ENCODE measurements at regions not wholly inside any gene's neighbourhood (a gene's known extent, or its start where the extent isn't known, plus 50 kb on each side); places are given as distances from the start of the nearest gene placed in this dataset.

DNA sequence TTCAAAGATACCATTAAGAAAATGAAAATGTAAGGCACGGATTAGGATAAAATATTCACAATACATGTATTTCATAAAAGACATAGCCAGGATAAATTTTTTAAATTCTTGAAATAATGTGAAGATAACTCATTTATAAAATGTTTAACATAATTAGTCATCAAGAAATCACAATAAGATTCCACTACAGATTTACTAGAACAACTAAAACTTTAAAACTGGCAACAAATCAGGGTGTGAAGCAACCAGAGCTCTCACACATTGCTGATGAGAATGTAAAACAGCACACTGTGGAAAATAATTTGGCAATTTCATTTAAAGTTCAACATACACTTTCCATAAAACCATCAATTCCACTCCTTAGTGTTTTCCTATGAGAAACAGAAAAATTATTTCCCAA is 89.6 kb upstream of the UBE2E3 start:
- Histone ChIP-seq H3K4me2 (ENCODE audit: insufficient read depth, insufficient read length, low read length) (no peak overlapping the region), H3K23ac (ENCODE audit: insufficient read length, low read depth, low read length) (no peak overlapping the region), H3K56ac (ENCODE audit: insufficient read length, low read depth, low read length) (no peak overlapping the region), H4K5ac (ENCODE audit: insufficient read length, low read depth, low read length) (no peak overlapping the region), H3K4me1 (ENCODE audit: insufficient read depth, low read length) (no peaks in the 10 kb centered on the region), H3K23me2 (ENCODE audit: insufficient read length, low read depth, low read length, poor library complexity, severe bottlenecking) (no peaks in the 10 kb centered on the region), H4K8ac (replicated peaks; ENCODE audit: insufficient read length, low read depth, low read length) (no peak overlapping the region), H3K27ac (ENCODE audit: insufficient read length, low read depth, low read length) (no peak overlapping the region), H3K4ac (ENCODE audit: low read depth, low read length) (no peak overlapping the region), H2AFZ (ENCODE audit: low read length) (no peak overlapping the region), H2BK15ac (ENCODE audit: low read depth, low read length) (no peak overlapping the region), H2BK5ac (ENCODE audit: insufficient read length, low read length) (no peak overlapping the region), H2BK12ac (ENCODE audit: insufficient read length, low read depth, low read length) (no peak overlapping the region), H3K9ac (ENCODE audit: extremely low read depth, insufficient read length, low read length) (no peak overlapping the region), H3K9me3 (ENCODE audit: control insufficient read depth, low read depth, low read length) (no peaks in the 10 kb centered on the region), H4K91ac (ENCODE audit: insufficient read length, low read depth, low read length) (no peak overlapping the region), H4K20me1 (ENCODE audit: control insufficient read depth, insufficient read depth, insufficient read length) (no peaks in the 10 kb centered on the region), H3K27me3 (ENCODE audit: insufficient read depth, low read length) (no peaks in the 10 kb centered on the region), H2AK5ac (ENCODE audit: insufficient read length, low read length) (no peak overlapping the region), H3K18ac (ENCODE audit: insufficient read length, low read depth, low read length) (no peak overlapping the region), H3K79me2 (ENCODE audit: insufficient read depth, low read length) (no peaks in the 10 kb centered on the region), H3T11ph (ENCODE audit: low read length) (no peak overlapping the region), H3K14ac (ENCODE audit: insufficient read depth, low read length) (no peak overlapping the region), H2BK20ac (ENCODE audit: low read depth, low read length, poor library complexity, severe bottlenecking) (no peak overlapping the region), H3K79me1 (ENCODE audit: insufficient read depth, low read depth, low read length, poor library complexity, severe bottlenecking) (no peaks in the 10 kb centered on the region), H2BK120ac (ENCODE audit: low read depth, low read length, poor library complexity, severe bottlenecking) (no peak overlapping the region)
- Mint-ChIP-seq H3K27ac (no peak overlapping the region), H3K36me3 (ENCODE audit: insufficient read depth in 1 of 3, low read depth in 3 of 3) (no peaks in the 10 kb centered on the region), H3K27me3 (ENCODE audit: low read depth) (no peaks in the 10 kb centered on the region), H3K4me1 (peaks cover 3% of the 10 kb centered on the region in 2 experiments), H3K4me3 (no peak overlapping the region), H3K9me3 (no peaks in the 10 kb centered on the region)
- DNase-seq: no peak
- no CpG with 5 or more reads among the region's 1 CpG for WGBS (ENCODE audit: extremely low coverage, insufficient read length, low lambda C conversion rate)
- TF ChIP-seq CTCF (conservative IDR thresholded peaks at IDR 0.05): no peak

Data from H9 (cell line).